HG03064 (cell line): ENCODE measurements at regions not wholly inside any gene's neighbourhood (a gene's known extent, or its start where the extent isn't known, plus 50 kb on each side); places are given as distances from the start of the nearest gene placed in this dataset.

Experiments
- ATAC-seq: cut with Tn5 transposase; IDR thresholded peaks from one replicate; pipeline ENCODE4 v1.9.1; 2021; ENCODE audit warnings: low read depth; ENCODE audit not compliant: unreplicated experiment

DNA sequence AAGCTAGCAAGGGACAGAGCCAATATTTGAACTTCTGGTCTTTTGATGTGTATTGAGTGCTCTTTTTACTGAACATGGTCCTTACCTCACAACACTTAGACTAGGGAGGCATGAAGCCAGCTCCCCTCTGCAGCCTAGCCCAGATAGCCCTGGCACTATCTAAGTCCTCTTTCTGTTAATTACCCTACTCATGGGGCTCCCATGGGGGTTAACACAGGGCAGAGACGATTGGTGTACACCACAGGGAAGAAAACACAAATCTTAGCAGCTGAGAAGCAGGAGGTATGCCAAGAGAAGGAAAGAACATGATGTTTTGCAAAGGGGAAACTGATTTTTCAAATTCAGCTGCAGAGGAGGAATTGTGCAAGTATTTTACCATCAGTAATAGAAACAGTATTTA is 383.8 kb downstream of the TMEM232 start:
- no peak for ATAC-seq

GRCh38 chr5:110343616-110344015 is 382.9 kb downstream of the TMEM232 start:
- no peak for ATAC-seq

DNA sequence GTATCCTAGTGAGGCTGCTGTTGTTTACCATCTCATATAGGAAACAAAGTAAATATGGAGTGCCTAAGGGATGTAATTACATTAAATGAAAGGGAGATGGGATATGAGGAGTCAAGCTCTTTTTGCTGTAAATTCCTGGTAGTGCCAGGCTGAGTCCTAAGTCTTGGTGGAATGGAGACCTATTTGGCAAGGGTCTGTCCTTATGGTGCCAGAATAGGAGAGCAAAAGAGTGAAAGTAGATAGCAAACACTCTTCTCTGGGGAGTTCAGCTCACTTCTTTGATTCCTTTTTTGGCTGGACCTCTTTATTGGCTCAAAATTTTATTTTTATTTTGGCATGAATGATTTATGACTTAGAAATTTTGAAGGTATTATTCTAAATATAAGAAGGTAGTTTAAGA is 380.8 kb downstream of the TMEM232 start:
- ATAC-seq, result no peak

DNA sequence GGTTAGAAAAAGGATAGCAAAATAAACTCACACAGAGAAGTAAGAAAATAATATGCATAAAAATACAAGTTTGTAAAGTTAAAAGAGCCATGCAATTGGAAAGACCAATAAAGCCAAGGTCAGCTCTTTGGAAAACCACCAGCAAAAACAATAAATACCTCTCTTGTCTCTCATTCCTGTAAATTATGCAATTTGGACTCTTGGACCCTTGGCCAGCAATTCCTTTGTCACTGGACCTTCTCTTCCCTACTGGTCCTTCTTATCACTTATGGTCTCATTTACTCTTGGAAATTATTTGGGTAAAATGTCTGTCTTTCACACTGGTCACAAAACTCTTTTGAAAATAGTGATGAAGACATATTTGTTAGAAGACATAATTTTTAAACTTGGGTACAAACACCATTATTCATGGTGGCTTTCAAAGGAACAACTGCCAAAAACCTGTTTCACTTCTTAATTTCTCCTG is 379.5 kb downstream of the TMEM232 start:
- no peak for ATAC-seq

DNA sequence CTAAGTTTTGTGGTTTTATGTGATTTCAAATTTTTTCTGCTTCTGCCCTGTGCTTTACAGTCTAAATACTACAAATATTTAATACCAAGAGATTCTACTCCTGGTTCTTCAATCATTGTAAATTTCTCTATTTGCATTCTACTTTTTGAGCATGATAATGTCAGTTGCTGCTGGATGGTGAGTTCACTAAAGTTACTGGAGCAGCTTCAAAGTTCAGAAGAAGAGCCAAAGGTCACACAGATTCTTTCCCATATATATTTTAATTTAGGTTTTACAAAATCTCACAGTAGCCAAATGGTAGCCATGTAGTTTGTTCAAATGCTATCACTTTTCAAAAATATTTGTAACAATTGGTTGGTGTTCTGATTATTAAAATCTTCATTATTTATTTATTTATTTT is 378.7 kb downstream of the TMEM232 start:
- ATAC-seq, result no peak

DNA sequence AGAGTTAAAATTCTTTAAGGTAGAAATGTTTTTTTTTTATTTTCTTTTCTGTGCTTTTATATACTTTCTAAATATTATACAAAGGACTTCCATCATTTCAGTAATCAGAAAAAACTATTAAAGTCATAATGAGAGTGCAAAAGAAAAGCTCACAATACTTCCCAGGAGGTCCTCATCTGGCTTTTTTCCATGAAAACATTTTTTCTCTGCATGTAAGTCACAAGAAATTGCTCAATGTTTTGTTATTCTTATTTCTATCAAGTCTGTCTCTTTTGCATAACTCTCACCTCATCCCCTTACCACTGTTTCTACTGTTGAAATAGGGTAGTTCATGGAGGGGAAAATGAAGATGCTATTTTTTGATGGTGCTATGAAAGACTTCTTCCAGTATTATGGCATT is 375.0 kb downstream of the TMEM232 start:
- ATAC-seq, result no peak

DNA sequence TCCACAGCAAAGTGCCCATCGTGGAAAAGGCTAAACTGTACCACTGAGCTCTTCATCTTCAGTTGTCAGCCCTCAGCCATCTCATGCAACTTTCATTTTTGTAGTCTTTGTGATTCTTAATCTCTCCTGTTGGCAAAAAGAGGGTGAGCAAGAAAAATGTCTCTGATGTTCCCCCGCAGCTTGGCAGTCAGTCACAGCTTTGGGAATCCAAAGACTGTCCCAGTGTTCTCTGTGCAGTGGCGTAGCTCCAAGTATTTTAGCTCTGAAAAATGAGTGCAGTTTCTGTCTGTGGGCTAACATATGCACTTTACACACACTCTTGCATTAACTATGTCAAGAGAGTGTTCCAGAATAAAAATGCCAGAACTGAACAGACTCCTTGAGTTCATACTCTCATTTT is 372.2 kb downstream of the TMEM232 start:
- no peak for ATAC-seq

GRCh38 chr5:110354915-110355644 is 371.4 kb downstream of the TMEM232 start:
- no peak for ATAC-seq

DNA sequence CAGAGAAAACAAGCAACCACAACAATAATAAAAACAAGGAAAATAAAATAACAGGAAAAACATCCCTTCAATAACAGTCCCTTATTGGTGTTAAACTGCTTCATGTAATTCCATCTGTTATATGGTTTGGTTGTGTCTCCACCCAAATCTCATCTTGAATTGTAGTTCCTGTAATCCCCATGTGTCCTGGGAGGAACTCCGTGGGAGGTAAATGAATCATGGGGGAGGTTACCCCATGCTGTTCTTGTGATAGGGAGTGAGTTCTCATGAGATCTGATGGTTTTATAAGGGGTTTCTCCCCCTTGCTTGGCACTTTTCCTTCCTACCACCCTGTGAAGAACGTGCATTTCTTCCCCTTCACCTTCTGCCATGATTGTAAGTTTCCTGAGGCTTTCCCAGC is 369.8 kb downstream of the TMEM232 start:
- no peak for ATAC-seq

- ATAC-seq, result no peak
These were observed 367.2 kb downstream of the TMEM232 start for GRCh38 chr5:110359221-110359620.

GRCh38 chr5:110361471-110361870 is 365.0 kb downstream of the TMEM232 start:
- ATAC-seq, result no peak

GRCh38 chr5:110362261-110362660 is 364.2 kb downstream of the TMEM232 start:
- no peak for ATAC-seq

GRCh38 chr5:110366716-110367115 is 359.8 kb downstream of the TMEM232 start:
- ATAC-seq, result no peak
